Tibial nerve (tissue), 4 donors: ENCODE measurements at regions not wholly inside any gene's neighbourhood (a gene's known extent, or its start where the extent isn't known, plus 50 kb on each side); places are given as distances from the start of the nearest gene placed in this dataset.

Experiments
- EP300 ChIP-seq, 2 donors: sonication (generic); formaldehyde crosslinking; IDR thresholded peaks; one replicate each; pipeline ENCODE4 v1.6.1; 2017; ENCODE audit warnings: antibody characterized with exemption in 2 of 2, mild to moderate bottlenecking in 1 of 2
- POLR2A ChIP-seq, 2 donors: fragments of 450-650 bp; IDR thresholded peaks; one replicate each; pipeline ENCODE4 v1.6.1; 2017; ENCODE audit warnings: antibody characterized with exemption in 2 of 2, mild to moderate bottlenecking in 2 of 2, moderate library complexity in 2 of 2
- TF ChIP-seq, protein P1 (sequence below), 5 experiments: fragments of 200-600 bp in 3 of 5; fragments of 450-650 bp in 2 of 5; sonication (generic) in 3 of 5; IDR thresholded peaks; one replicate each; pipeline ENCODE4 v1.5.1; 2016 to 2019; ENCODE audit warnings: antibody characterized with exemption in 5 of 5, mild to moderate bottlenecking in 3 of 5, moderate library complexity in 2 of 5

DNA sequence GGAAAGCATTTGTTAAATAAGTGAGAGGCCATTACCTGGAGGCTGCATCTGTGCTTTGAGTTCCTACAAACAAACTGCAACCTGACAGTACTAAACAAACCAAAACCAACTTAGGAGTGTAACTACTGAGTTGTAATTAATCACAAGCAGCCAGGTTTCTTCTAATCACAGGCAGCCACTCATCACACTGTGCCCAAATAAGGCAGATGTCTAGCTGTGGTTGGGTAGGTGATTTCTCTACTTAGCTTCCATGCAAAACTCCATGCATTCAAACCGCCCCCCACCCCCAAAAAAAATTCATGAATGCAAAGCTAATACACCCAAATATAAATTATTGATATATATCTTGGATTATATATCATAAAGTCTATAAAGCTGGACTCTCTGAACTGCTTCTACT, 461.1 kb downstream of the ARL4A start:
- TF ChIP-seq, protein P1, sequence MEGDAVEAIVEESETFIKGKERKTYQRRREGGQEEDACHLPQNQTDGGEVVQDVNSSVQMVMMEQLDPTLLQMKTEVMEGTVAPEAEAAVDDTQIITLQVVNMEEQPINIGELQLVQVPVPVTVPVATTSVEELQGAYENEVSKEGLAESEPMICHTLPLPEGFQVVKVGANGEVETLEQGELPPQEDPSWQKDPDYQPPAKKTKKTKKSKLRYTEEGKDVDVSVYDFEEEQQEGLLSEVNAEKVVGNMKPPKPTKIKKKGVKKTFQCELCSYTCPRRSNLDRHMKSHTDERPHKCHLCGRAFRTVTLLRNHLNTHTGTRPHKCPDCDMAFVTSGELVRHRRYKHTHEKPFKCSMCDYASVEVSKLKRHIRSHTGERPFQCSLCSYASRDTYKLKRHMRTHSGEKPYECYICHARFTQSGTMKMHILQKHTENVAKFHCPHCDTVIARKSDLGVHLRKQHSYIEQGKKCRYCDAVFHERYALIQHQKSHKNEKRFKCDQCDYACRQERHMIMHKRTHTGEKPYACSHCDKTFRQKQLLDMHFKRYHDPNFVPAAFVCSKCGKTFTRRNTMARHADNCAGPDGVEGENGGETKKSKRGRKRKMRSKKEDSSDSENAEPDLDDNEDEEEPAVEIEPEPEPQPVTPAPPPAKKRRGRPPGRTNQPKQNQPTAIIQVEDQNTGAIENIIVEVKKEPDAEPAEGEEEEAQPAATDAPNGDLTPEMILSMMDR (IDR thresholded peaks at IDR 0.05), result no peak
- no peak for TF ChIP-seq EP300 (IDR thresholded peaks at IDR 0.05)
- no peak for TF ChIP-seq POLR2A (IDR thresholded peaks at IDR 0.05)
